SK-N-SH treated with all-trans-retinoic acid at 6 μM for 48 hours (cell line): ENCODE measurements at regions not wholly inside any gene's neighbourhood (a gene's known extent, or its start where the extent isn't known, plus 50 kb on each side); places are given as distances from the start of the nearest gene placed in this dataset.

Experiments used
- ARNTL ChIP-seq: fragments of 450-650 bp; formaldehyde crosslinking; IDR thresholded peaks from 2 replicates; pipeline ENCODE4 v1.5.0; 2020; ENCODE audit warnings: low read depth, mild to moderate bottlenecking, moderate library complexity, borderline replicate concordance
- BACH2 ChIP-seq: fragments of 250-450 bp; sonication (Bioruptor Pico); IDR thresholded peaks from 2 replicates; pipeline ENCODE4 v1.9.0; 2021; ENCODE audit warnings: mild to moderate bottlenecking, borderline replicate concordance
- CREB5 ChIP-seq: fragments of 250-450 bp; sonication (Bioruptor Pico); IDR thresholded peaks from 2 replicates; pipeline ENCODE4 v1.5.1; 2020; ENCODE audit warnings: low read depth, mild to moderate bottlenecking, moderate library complexity
- ESRRG ChIP-seq: fragments of 250-450 bp; sonication (Bioruptor Pico); IDR thresholded peaks from 2 replicates; pipeline ENCODE4 v1.6.1; 2021; ENCODE audit warnings: mild to moderate bottlenecking
- OSR1 ChIP-seq: fragments of 250-450 bp; sonication (Bioruptor Pico); IDR thresholded peaks from 2 replicates; pipeline ENCODE4 v1.8.0; 2022; ENCODE audit warnings: moderate library complexity, mild to moderate bottlenecking, inconsistent platforms
- PATZ1 ChIP-seq: fragments of 250-450 bp; sonication (Bioruptor Pico); IDR thresholded peaks from 2 replicates; pipeline ENCODE4 v1.8.0; 2020; ENCODE audit warnings: mild to moderate bottlenecking, moderate library complexity, borderline replicate concordance
- RARB ChIP-seq: fragments of 250-450 bp; sonication (Bioruptor Pico); IDR thresholded peaks from 2 replicates; pipeline ENCODE4 v1.8.0; 2021; ENCODE audit warnings: mild to moderate bottlenecking, moderate library complexity
- SNAI2 ChIP-seq: fragments of 250-450 bp; sonication (Bioruptor Pico); IDR thresholded peaks from 2 replicates; pipeline ENCODE4 v1.5.0; 2020; ENCODE audit warnings: mild to moderate bottlenecking, moderate library complexity
- TCF4 ChIP-seq: fragments of 250-450 bp; sonication (Bioruptor Pico); IDR thresholded peaks from 2 replicates; pipeline ENCODE4 v1.8.0; 2021; ENCODE audit warnings: mild to moderate bottlenecking, moderate library complexity, borderline replicate concordance
- TOX ChIP-seq: fragments of 250-450 bp; sonication (Bioruptor Pico); IDR thresholded peaks from 2 replicates; pipeline ENCODE4 v1.8.0; 2021; ENCODE audit warnings: mild to moderate bottlenecking, moderate library complexity, borderline replicate concordance
- ZFP30 ChIP-seq: fragments of 450-650 bp; formaldehyde crosslinking; IDR thresholded peaks from 2 replicates; pipeline ENCODE4 v1.5.0; 2022; ENCODE audit warnings: mild to moderate bottlenecking, moderate library complexity
- ZNF565 ChIP-seq: fragments of 450-650 bp; formaldehyde crosslinking; conservative IDR thresholded peaks from 2 replicates; pipeline ENCODE4 v1.5.0; 2020; ENCODE audit warnings: low read depth, mild to moderate bottlenecking, moderate library complexity
- ZNF8 ChIP-seq: fragments of 450-650 bp; formaldehyde crosslinking; IDR thresholded peaks from 2 replicates; pipeline ENCODE4 v1.5.0; 2020; ENCODE audit warnings: mild to moderate bottlenecking, moderate library complexity

GRCh38 chr1:177817937-177818875, 151.7 kb downstream of the SEC16B start:
- no peak for TF ChIP-seq OSR1 (CRISPR knock-in tag)
- TF ChIP-seq TOX (CRISPR knock-in tag), result no peak
- TF ChIP-seq ESRRG (CRISPR knock-in tag), result no peak
- TF ChIP-seq PATZ1 (CRISPR knock-in tag), result no peak
- TF ChIP-seq RARB (CRISPR knock-in tag), result no peak
- no peak for TF ChIP-seq ZNF8 (CRISPR knock-in tag)
- no peak for TF ChIP-seq ARNTL (CRISPR knock-in tag)
- TF ChIP-seq SNAI2 (CRISPR knock-in tag), result no peak
- no peak for TF ChIP-seq ZNF565 (CRISPR knock-in tag)
- no peak for TF ChIP-seq BACH2 (CRISPR knock-in tag)
- no peak for TF ChIP-seq ZFP30 (CRISPR knock-in tag)
- no peak for TF ChIP-seq CREB5
- TF ChIP-seq TCF4 (CRISPR knock-in tag), result no peak
